ENCODE measurements at regions not wholly inside any gene's neighbourhood (a gene's known extent, or its start where the extent isn't known, plus 50 kb on each side); places are given as distances from the start of the nearest gene placed in this dataset.

GRCh38 chr12:91441993-91442952, 259.7 kb upstream of the DCN start:
- POLR2A ChIA-PET (ENCODE audit: unreplicated experiment) = no interaction called here
- H3K4me2 ChIP-seq (ENCODE audit: low read length) = no peak overlapping the region
- no peak overlapping the region for H2AFZ ChIP-seq (ENCODE audit: low read length)
- 0 out of 2 replicates have a peak, but pooled peaks cover 7% of the 10 kb centered on the region for H3K4me1 ChIP-seq (ENCODE audit: insufficient read depth, low read length)
- intact Hi-C loops (cut with micrococcal nuclease) = no loop called here
- H3K79me2 ChIP-seq (ENCODE audit: low read length) = no peaks in the 10 kb centered on the region
- H3K9me2 ChIP-seq (replicated peaks; ENCODE audit: low read length) = no peaks in the 10 kb centered on the region
- no peaks in the 10 kb centered on the region for H3K36me3 ChIP-seq (ENCODE audit: low read depth, low read length)
- TF ChIP-seq EZH2phosphoT487 (IDR thresholded peaks at IDR 0.05; ENCODE audit: borderline replicate concordance, low read length) (no peak), EZH2 (IDR thresholded peaks at IDR 0.05; ENCODE audit: low read length, unreplicated experiment) (no peak), CTCF (conservative IDR thresholded peaks at IDR 0.05; ENCODE audit: low read depth, low read length) (no peak)
- DNase-seq (no peak), ATAC-seq (no peak)
- H3K9ac ChIP-seq (ENCODE audit: low read length) = no peak overlapping the region
- no peak overlapping the region for H3K27ac ChIP-seq (ENCODE audit: low read length)
- BruUV-seq (replicated peaks) = no TSS peak
- no peaks in the 10 kb centered on the region for H3K9me3 ChIP-seq (ENCODE audit: low read length)
- H4K20me1 ChIP-seq (ENCODE audit: low read length) = no peaks in the 10 kb centered on the region
- CTCF ChIA-PET = no interaction called here
- no peaks in the 10 kb centered on the region for H3K27me3 ChIP-seq (ENCODE audit: low read length)
- no peaks in the 10 kb centered on the region for H3F3A ChIP-seq (ENCODE audit: low read length, unreplicated experiment)
- no peak overlapping the region for H3K4me3 ChIP-seq (ENCODE audit: low read length)

- Histone ChIP-seq H3K4me2 (ENCODE audit: low read length) (no peak overlapping the region), H3K9ac (ENCODE audit: low read length) (no peak overlapping the region), H3K4me1 (ENCODE audit: insufficient read depth, low read length) (0 out of 2 replicates have a peak, but pooled peaks cover 7% of the 10 kb centered on the region), H3K27ac (ENCODE audit: low read length) (no peak overlapping the region), H4K20me1 (ENCODE audit: low read length) (no peaks in the 10 kb centered on the region), H2AFZ (ENCODE audit: low read length) (no peak overlapping the region), H3K36me3 (ENCODE audit: low read depth, low read length) (no peaks in the 10 kb centered on the region), H3K4me3 (ENCODE audit: low read length) (no peak overlapping the region), H3K79me2 (ENCODE audit: low read length) (no peaks in the 10 kb centered on the region), H3K27me3 (ENCODE audit: low read length) (no peaks in the 10 kb centered on the region), H3K9me2 (replicated peaks; ENCODE audit: low read length) (no peaks in the 10 kb centered on the region), H3F3A (ENCODE audit: low read length, unreplicated experiment) (no peaks in the 10 kb centered on the region), H3K9me3 (ENCODE audit: low read length) (no peaks in the 10 kb centered on the region)
- CTCF ChIA-PET = interaction anchor here (0.7 kb wide), 1 partner anchor 86 kb away, joined by 3 read pairs; no protein-coding TSS in a partner anchor
- DNase-seq = no peak
- no peak for TF ChIP-seq EZH2phosphoT487 (IDR thresholded peaks at IDR 0.05; ENCODE audit: borderline replicate concordance, low read length)
- TF ChIP-seq EZH2 (IDR thresholded peaks at IDR 0.05; ENCODE audit: low read length, unreplicated experiment) = no peak
- TF ChIP-seq CTCF (conservative IDR thresholded peaks at IDR 0.05; ENCODE audit: low read depth, low read length) = no peak
- no TSS peak for BruUV-seq (replicated peaks)
- POLR2A ChIA-PET (ENCODE audit: unreplicated experiment) = interaction anchor here (0.6 kb wide), 1 partner anchor 267 kb away, joined by 3 read pairs; no protein-coding TSS in a partner anchor
- intact Hi-C loops (cut with micrococcal nuclease) = no loop called here
- ATAC-seq = no peak
These were observed 258.6 kb upstream of the DCN start for GRCh38 chr12:91441246-91441645.

GRCh38 chr12:91434081-91434480, 251.5 kb upstream of the DCN start:
- DNase-seq (no peak), ATAC-seq (no peak)
- Histone ChIP-seq H3K27me3 (ENCODE audit: low read length) (no peaks in the 10 kb centered on the region), H3K9me3 (ENCODE audit: low read length) (no peaks in the 10 kb centered on the region), H4K20me1 (ENCODE audit: low read length) (no peaks in the 10 kb centered on the region), H3K4me1 (ENCODE audit: insufficient read depth, low read length) (0 out of 2 replicates have a peak, but pooled peaks cover 7% of the 10 kb centered on the region), H3K79me2 (ENCODE audit: low read length) (no peaks in the 10 kb centered on the region), H3F3A (ENCODE audit: low read length, unreplicated experiment) (no peaks in the 10 kb centered on the region), H3K4me3 (ENCODE audit: low read length) (no peak overlapping the region), H3K36me3 (ENCODE audit: low read depth, low read length) (no peaks in the 10 kb centered on the region), H3K4me2 (ENCODE audit: low read length) (no peak overlapping the region), H3K9me2 (replicated peaks; ENCODE audit: low read length) (no peaks in the 10 kb centered on the region), H3K27ac (ENCODE audit: low read length) (no peak overlapping the region), H3K9ac (ENCODE audit: low read length) (no peak overlapping the region), H2AFZ (ENCODE audit: low read length) (no peak overlapping the region)
- BruUV-seq (replicated peaks) = no TSS peak
- ChIA-PET POLR2A (ENCODE audit: unreplicated experiment) (no interaction called here), CTCF (no interaction called here)
- TF ChIP-seq CTCF (conservative IDR thresholded peaks at IDR 0.05; ENCODE audit: low read depth, low read length) (no peak), EZH2 (IDR thresholded peaks at IDR 0.05; ENCODE audit: low read length, unreplicated experiment) (no peak), EZH2phosphoT487 (IDR thresholded peaks at IDR 0.05; ENCODE audit: borderline replicate concordance, low read length) (no peak)
- intact Hi-C loops (cut with micrococcal nuclease) = no loop called here

All from PC-3 (cell line).